GM18951 (cell line): ENCODE measurements at regions not wholly inside any gene's neighbourhood (a gene's known extent, or its start where the extent isn't known, plus 50 kb on each side); places are given as distances from the start of the nearest gene placed in this dataset.

ENCODE experiments used
- POLR2A ChIP-seq: IDR thresholded peaks from 4 replicates; pipeline ENCODE4 v1.6.1; 2011; ENCODE audit warnings: mild to moderate bottlenecking; ENCODE audit not compliant: insufficient read length, insufficient read depth; ENCODE audit errors: extremely low read depth
- in situ Hi-C: fragments of 300-500 bp; cut with MboI; formaldehyde crosslinking; loops from one replicate; pipeline ENCODE4 v1.12.0; 2022; ENCODE audit warnings: low sequenced_read_pairs, mixed read lengths, inconsistent platforms; ENCODE audit not compliant: unreplicated experiment

DNA sequence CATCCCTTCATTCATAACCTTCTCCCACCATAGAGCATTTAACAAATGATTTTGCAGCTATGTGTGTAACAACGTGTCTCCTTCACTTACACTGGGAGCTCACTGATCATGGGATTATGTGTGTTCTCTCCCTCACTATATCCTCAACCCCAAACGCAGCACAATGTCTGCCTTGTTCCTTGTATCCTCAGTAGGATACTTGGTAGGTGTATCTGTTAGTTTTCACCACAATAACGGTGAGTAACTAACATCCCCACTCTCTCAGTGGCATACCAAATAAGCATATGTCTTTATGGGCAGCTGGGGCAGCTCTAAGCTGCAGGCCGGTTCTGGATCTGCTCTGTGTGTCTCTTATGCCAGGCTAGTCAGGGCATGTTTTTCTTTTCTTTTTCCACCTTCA is 166.7 kb upstream of the PWP1 start:
- TF ChIP-seq POLR2A: no peak
- in situ Hi-C loops: no loop called here

DNA sequence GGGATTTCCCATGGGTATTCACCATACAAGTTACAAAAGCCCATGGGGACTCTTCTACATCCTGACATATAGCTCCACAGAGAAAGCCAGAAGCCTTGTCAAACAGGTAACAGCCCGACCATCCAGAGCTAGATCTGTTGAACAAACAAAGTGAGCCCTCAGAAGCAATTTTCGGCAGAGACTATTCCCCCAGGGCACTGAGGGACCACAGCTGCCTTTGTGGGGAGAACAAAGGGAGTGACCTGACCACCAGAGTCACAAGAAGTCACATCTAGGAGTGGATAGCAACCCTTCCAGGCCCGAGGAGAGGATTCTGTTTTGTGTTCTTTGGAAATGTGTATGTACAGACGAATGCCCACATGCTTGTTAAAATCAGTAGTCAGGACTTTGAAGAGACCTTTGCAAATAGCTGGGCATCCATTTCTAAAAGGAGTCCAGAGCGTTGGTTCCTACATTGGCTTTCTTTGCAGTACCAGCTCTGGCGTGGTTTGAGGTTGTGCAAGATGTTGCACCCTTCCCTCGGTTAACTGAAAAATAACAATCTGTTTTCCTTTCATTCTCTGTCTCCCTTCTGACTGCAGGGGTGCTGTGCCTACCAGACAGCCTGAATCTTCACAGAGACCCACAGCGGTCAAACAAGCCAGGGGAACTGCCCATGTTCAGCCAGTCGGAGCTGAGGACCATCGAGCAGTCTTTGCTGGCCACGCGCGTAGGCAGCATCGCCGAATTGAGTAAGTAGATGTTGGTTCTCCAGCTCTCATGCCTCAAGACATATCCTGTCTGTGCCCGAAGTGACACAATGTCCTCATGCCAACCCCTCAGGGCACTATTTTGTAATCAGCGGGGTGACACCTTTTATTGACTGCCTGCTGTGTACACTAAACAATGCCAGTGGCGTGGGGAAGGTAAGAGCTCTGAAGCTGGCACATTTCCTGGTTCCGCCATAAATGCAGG is 165.4 kb upstream of the PWP1 start:
- in situ Hi-C loops: no loop called here
- TF ChIP-seq POLR2A: no peak

DNA sequence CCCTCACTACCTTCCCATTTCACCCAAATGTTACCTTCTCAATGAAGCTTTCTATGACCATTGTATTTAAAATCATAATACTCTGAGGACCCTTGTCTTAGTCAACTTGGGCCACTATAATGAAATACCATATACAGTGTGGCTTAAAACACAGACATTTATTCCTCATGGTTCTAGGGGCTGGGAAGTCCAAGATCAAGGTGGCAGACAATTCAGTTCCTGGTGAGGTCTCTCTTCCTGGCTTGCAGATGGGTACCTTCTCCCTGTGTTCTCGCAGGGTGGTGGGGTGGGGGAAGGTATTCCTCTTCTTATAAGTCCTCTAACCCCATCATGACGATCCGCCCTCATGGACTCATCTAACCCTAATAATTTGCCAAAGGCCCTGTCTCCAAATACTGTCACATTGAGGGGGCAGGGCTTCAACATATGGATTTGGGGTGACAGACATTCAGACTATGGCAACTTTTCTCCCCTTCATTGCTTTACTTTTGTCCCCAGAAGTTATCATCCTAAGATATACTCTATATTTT is 163.7 kb upstream of the PWP1 start:
- TF ChIP-seq POLR2A: no peak
- in situ Hi-C loops: no loop called here

DNA sequence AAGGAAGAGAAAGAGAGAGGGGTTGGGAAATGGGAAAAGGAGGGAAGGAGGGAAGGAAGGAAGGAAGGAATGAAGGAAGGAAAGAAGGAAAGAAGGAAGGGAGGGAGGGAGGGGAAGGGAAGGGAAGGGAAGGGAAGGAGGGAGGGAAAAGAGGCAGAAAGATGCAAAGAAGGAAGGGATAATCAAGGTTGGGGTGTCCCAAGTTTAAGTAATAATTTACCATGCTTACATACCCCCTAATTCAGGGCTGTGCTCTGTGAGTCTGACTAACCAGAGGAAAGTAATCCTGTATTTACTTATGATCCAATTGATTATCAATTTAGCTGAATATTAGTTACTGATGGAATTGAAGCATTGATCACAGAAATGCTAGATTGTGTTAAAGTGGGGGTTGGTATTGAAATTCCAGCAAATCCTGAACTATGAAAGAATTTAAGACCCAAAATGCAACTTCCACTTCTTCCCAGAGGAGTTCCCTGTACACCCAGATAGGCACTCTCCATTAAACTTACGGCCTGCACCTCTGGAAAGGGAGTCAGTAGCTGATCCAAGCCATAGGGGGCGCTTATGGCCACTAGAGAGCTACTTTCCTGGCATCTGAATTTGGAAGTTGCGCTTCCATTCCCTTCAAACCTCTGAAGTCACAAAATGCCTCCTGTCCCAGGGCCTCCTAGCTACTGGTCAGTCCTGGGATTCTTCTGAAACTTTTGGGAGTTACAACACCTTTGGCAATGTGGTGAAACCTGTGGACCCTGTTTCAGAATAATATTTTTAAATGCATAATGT is 162.7 kb upstream of the PWP1 start:
- no peak for TF ChIP-seq POLR2A
- in situ Hi-C loops: no loop called here

DNA sequence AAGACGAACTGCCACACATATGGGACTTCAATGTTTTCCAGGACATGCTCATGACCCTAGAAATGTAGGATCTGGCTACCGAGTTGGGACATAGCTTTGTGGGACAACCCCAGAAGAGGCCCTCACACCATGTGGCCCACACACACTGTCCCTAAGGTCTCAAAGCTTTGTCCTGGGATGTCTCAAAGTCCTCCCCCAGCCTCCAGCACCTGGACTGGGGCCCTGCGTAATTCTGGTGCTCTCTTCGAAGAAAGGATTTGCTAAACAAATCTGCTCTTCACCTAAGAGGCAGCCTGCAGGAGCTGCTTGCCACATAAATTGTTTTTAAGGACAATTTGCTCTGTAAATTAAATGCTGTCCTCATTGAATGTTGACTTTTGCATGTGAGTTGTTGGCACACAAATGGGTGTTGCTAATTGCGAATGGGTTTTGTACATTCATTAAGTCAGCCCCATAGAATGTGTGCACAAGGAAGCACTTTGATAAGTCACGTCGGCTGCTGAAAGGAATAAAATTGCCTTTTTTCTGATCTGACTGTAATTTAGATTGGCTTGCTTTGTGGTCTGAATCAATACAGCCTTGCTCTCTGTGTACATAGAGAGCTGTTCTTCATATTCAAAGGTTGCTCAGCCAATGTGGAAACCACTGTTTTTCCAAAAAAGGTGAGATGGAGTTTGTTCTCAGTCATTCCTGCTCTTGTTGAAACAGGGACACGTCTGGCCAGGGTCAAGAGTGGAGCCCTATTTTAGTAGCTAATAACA is 161.6 kb upstream of the PWP1 start:
- in situ Hi-C loops: no loop called here
- no peak for TF ChIP-seq POLR2A

DNA sequence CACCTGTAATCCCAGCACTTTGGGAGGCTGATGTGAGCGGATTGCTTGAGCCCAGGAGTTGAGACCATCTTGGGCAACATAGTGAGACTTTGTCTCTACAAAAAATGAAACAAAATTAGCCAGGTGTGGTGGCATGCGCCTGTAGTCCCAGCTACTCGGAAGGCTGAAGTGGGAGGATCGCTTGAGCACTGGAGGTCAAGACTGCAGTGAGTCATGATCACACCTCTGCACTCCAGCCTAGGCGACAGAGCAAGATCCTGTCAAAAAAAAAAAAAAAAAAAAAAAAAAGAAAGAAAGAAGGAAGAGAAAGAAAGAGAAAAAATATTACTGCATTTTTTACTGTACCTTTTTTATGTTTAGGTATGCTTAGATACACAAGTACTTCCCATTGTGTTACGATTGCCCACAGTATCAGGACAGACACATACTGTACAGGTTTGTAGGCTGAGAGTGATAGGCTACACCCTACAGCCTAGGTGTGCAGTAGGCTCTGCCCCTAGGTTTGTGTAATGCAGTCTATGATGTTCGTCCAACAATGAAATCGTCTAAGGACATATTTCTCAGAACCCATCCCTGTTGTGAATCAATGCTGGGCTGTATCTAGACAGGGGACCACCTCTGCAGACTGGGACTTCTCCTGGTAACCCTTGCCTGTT is 160.4 kb upstream of the PWP1 start:
- in situ Hi-C loops: no loop called here
- no peak for TF ChIP-seq POLR2A

DNA sequence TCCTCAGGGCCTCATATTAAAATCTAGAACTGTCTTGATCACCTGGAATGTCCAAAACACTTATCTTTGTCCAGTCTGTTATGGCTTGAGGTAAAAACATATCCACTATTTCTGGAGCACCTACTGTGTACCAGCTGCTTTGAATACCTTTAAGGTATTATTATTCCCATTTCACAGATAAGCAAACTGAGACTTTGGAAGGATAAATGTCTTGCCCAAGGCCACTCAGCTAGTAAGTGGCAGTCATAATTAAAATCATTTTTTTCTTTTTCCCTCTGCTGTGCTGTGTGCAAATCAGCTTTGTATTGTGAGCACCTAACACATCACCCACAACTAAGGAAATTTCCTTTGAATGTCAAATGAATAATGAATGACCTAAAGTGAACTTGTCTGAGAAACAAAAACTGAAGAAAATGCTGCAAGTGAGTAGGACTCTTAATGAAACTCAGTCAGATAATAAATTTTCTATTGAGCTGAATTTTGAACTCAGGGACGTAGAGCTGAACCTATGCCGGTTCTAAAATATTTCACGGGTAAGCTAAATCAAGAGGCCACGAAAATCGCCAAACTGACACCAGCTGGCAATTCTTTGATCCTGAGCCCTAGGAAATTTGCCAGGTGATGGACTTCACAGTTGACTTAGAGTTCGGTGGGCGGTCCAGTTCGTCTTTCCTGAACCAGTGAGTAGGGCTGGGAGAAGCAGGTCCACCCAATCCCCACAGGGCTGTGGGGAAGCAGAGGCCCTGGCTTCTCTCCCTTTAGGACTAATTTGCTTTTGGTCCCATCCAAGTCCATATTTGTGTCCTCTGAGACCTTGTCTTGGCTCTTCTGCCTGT is 159.7 kb upstream of the PWP1 start:
- no peak for TF ChIP-seq POLR2A
- in situ Hi-C loops: no loop called here

DNA sequence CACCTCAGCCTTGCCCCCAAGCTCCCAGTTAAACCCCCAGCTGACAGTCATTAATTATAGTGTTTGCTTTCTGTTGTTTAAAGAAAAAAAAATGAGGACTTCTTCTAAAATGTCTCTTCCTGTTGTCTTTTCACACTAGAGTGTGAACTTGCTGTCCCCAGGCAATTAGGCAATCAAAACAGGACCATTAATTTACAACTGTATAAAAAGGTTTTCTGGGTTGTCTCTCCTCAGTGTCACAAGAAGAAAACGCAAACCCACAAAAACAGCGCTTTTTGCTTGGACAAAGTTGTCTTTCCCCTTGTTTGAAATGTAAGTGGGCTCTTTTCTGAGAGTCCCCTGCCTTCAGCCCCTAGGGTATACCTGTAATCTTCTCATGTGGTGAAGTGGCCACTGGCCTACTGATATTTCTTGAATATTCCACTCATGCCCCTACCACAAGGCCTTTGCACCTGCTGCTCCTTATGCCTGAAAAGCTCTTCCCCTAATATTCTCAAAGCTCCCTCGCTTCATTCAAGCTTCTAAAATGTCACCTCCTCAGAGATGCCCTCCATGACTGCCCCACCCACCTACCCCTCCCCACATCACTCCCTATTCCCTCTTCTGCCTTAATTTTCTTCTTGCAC is 158.9 kb upstream of the PWP1 start:
- TF ChIP-seq POLR2A: no peak
- in situ Hi-C loops: no loop called here

DNA sequence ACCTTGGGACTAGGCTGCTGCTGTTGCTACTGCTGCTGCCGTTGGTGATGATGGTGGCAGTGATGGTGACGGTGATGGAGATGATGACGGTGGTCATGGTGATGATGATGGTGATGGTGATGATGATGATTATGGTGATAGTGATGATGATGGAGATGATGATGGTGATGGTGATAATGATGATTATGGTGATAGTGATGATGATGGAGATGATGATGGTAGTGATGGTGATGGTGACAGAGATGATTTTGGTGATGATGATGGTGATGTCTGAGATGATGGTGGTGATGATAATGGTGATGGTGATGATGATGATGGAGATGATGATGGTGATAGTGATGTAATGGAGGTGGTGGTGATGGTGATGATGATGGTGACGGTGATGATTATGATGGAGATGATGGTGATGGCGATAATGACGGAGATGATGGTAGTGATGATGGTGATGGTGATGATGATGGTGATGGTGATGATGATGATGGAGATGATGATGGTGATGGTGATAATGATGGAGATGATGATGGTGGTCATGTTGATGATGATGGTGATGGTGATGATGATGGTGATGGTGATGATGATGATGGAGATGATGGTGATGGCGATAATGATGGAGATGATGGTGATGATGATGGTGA is 156.8 kb upstream of the PWP1 start:
- in situ Hi-C loops: no loop called here
- no peak for TF ChIP-seq POLR2A

DNA sequence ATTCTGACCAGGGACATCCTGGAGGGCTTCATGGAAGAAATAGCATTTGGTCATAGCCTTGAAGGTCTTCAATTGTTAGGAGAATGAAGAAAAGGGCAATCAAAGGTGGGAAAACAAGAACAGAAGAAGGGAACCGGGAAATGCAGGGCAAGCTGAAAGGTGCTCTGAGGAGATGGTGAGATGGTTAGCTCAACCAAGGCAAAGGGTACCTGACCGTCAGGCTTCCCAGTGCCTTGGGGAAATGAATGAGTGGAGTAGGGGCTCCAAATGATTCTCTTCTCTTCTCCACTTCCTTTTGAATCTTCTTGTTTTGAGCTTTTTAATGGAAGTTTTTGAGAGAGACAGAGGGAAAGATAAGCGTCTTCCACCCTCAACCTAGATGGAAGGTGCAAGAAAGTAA is 155.6 kb upstream of the PWP1 start:
- in situ Hi-C loops: no loop called here
- TF ChIP-seq POLR2A: no peak

DNA sequence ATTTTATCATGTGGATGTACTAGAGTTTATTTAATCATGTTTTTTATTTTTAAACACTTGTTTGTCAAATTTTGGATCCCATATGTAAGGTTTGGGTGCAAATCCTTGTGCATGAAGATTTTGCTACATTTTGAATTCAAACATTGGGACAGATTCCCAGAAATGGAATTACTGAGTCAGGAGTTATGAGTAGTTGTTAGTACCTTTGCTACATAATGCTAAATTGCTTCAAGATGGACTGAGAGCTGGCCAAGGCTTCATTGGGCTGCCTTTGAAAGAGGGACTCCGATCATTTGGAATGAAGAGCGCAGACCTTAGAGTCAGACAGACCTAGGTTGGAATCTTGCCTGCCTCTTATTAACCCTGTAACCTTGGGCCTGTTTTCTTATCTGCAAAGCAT is 154.9 kb upstream of the PWP1 start:
- in situ Hi-C loops: no loop called here
- TF ChIP-seq POLR2A: no peak
